Liver (tissue), 8 donors: ENCODE measurements at regions not wholly inside any gene's neighbourhood (a gene's known extent, or its start where the extent isn't known, plus 50 kb on each side); places are given as distances from the start of the nearest gene placed in this dataset.

Experiments
- DNase-seq: peaks from one replicate; pipeline ENCODE4 v3.0.0-alpha.2; 2017; ENCODE audit warnings: low spot score
- H3K27ac ChIP-seq, 2 donors: one replicate each; pipeline ENCODE4 v1.7.0; 2013; ENCODE audit warnings: inconsistent platforms in 2 of 2, low read length in 2 of 2, control low read depth in 1 of 2, low read depth in 1 of 2, mild to moderate bottlenecking in 1 of 2
- H3K27me3 ChIP-seq, 4 donors: one replicate each; pipeline versions ENCODE4 v1.6.1 to v1.7.0; 2013; ENCODE audit warnings: low read length in 3 of 4, inconsistent platforms in 1 of 4, mild to moderate bottlenecking in 1 of 4, moderate library complexity in 1 of 4; ENCODE audit not compliant: control insufficient read depth in 4 of 4, insufficient read depth in 4 of 4
- H3K36me3 ChIP-seq, 4 donors: one replicate each; pipeline versions ENCODE4 v1.6.1 to v1.7.0; 2013; ENCODE audit warnings: low read length in 3 of 4, mild to moderate bottlenecking in 3 of 4, low read depth in 1 of 4, moderate library complexity in 1 of 4; ENCODE audit not compliant: control insufficient read depth in 4 of 4, insufficient read depth in 3 of 4
- H3K4me1 ChIP-seq, 4 donors: one replicate each; pipeline versions ENCODE4 v1.6.1 to v1.7.0; 2013; ENCODE audit warnings: low read length in 3 of 4, mild to moderate bottlenecking in 3 of 4, moderate library complexity in 1 of 4; ENCODE audit not compliant: control insufficient read depth in 4 of 4, insufficient read depth in 4 of 4
- H3K4me3 ChIP-seq, 3 donors: one replicate each; pipeline versions ENCODE4 v1.6.1 to v1.7.0; 2013; ENCODE audit warnings: low read length in 3 of 3, control low read depth in 1 of 3, low read depth in 1 of 3, mild to moderate bottlenecking in 1 of 3
- H3K9ac ChIP-seq, 2 donors: one replicate each; pipeline ENCODE4 v1.7.0; 2013; ENCODE audit warnings: low read length in 2 of 2, mild to moderate bottlenecking in 2 of 2, moderate library complexity in 2 of 2, control low read depth in 1 of 2, low read depth in 1 of 2
- H3K9me3 ChIP-seq, 4 donors: one replicate each; pipeline versions ENCODE4 v1.6.1 to v1.7.0; 2013; ENCODE audit warnings: low read length in 3 of 4; ENCODE audit not compliant: control insufficient read depth in 4 of 4
- EGR1 ChIP-seq, 2 donors: IDR thresholded peaks; 2 replicates each; pipeline ENCODE4 v1.6.1; 2016 to 2018; ENCODE audit warnings: antibody characterized with exemption in 2 of 2, low read depth in 2 of 2
- FOXA1 ChIP-seq: IDR thresholded peaks from 2 replicates; pipeline ENCODE4 v1.6.1; 2016; ENCODE audit warnings: antibody characterized with exemption
- FOXA2 ChIP-seq: IDR thresholded peaks from 2 replicates; pipeline ENCODE4 v1.6.1; 2016; ENCODE audit warnings: antibody characterized with exemption
- GABPA ChIP-seq, 2 donors: IDR thresholded peaks in 1 of 2; conservative IDR thresholded peaks in 1 of 2; 2 replicates each; pipeline ENCODE4 v1.6.1; 2016; ENCODE audit warnings: antibody characterized with exemption in 2 of 2, mild to moderate bottlenecking in 1 of 2, moderate library complexity in 1 of 2
- HNF4A ChIP-seq, 2 donors: conservative IDR thresholded peaks; 2 replicates each; pipeline ENCODE4 v1.6.1; 2016; ENCODE audit warnings: antibody characterized with exemption in 2 of 2, mild to moderate bottlenecking in 2 of 2
- HNF4G ChIP-seq: IDR thresholded peaks from 2 replicates; pipeline ENCODE4 v1.6.1; 2016; ENCODE audit warnings: antibody characterized with exemption
- JUND ChIP-seq, 2 donors: IDR thresholded peaks; 2 replicates each; pipeline ENCODE4 v1.6.1; 2016; ENCODE audit warnings: antibody characterized with exemption in 2 of 2
- NR2F2 ChIP-seq: IDR thresholded peaks from 2 replicates; pipeline ENCODE4 v1.6.1; 2016; ENCODE audit warnings: antibody characterized with exemption
- RAD21 ChIP-seq, 2 donors: IDR thresholded peaks; 2 replicates each; pipeline ENCODE4 v1.6.1; 2016; ENCODE audit warnings: antibody characterized with exemption in 2 of 2, mild to moderate bottlenecking in 2 of 2
- RXRA ChIP-seq, 2 donors: IDR thresholded peaks; 2 replicates each; pipeline ENCODE4 v1.6.1; 2017 to 2018; ENCODE audit warnings: antibody characterized with exemption in 2 of 2, mild to moderate bottlenecking in 1 of 2
- SP1 ChIP-seq: IDR thresholded peaks from 2 replicates; pipeline ENCODE4 v1.6.1; 2018; ENCODE audit warnings: antibody characterized with exemption, mild to moderate bottlenecking
- TAF1 ChIP-seq: conservative IDR thresholded peaks from 2 replicates; pipeline ENCODE4 v1.6.1; 2016; ENCODE audit warnings: antibody characterized with exemption, mild to moderate bottlenecking
- YY1 ChIP-seq: IDR thresholded peaks from 2 replicates; pipeline ENCODE4 v1.6.1; 2016; ENCODE audit warnings: antibody characterized with exemption, mild to moderate bottlenecking
- WGBS: extraction: QIAGEN DNeasy Blood & Tissue Kit; methylation state at CpG from one replicate; pipeline ENCODE4 v1.1.7; 2013; 5-methylcytosine and 5-hydroxymethylcytosine counted together
- TF ChIP-seq, protein P1 (sequence below): IDR thresholded peaks from 2 replicates; pipeline ENCODE4 v1.6.1; 2016; ENCODE audit warnings: antibody characterized with exemption
- TF ChIP-seq, protein P2 (sequence below): IDR thresholded peaks from 2 replicates; pipeline ENCODE4 v1.6.1; 2016; ENCODE audit warnings: antibody characterized with exemption
- TF ChIP-seq, protein P3 (sequence below): IDR thresholded peaks from 2 replicates; pipeline ENCODE4 v1.6.1; 2016; ENCODE audit warnings: antibody characterized with exemption, mild to moderate bottlenecking
- TF ChIP-seq, protein P4 (sequence below): fragments of 150-350 bp; IDR thresholded peaks from 2 replicates; pipeline ENCODE4 v1.5.1; 2017; ENCODE audit warnings: improper control_type of control experiment, low read depth, low read length; ENCODE audit not compliant: missing input control
- TF ChIP-seq, protein P5 (sequence below): IDR thresholded peaks from 2 replicates; pipeline ENCODE4 v1.6.1; 2016; ENCODE audit warnings: antibody characterized with exemption
- donor health status: healthy.
- donor health status: healthy.
- donor health status: healthy.
- donor health status: healthy.
- donor health status: healthy.

DNA sequence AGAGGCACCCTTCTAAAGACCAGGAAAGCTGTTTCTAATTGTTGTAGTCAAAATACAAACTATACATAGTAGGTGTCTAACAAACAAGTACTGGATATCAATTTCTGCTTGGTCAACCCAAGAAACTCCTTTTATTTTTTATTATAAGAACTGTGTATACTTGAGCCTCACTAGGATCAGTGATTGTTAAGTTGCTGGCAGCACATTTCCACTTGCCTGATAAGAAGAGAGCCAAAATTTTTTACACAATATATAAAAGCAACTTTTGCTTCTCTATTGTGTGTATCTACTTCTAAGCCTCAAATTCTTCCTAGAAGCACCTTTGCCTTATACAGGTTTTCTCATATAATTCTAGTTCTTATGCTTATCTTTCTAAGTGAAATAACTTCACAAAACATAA, 703.0 kb upstream of the EPHA5 start:
- TF ChIP-seq YY1, result no peak
- TF ChIP-seq, protein P1, sequence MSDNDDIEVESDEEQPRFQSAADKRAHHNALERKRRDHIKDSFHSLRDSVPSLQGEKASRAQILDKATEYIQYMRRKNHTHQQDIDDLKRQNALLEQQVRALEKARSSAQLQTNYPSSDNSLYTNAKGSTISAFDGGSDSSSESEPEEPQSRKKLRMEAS, result no peak
- no peak for TF ChIP-seq RAD21 (IDR thresholded peaks at IDR 0.05)
- no peak for TF ChIP-seq RXRA (IDR thresholded peaks at IDR 0.05)
- no peak for TF ChIP-seq TAF1
- TF ChIP-seq HNF4A (conservative IDR thresholded peaks at IDR 0.05), result no peak
- no peak for TF ChIP-seq FOXA1
- no peak for TF ChIP-seq HNF4G
- TF ChIP-seq, protein P2, sequence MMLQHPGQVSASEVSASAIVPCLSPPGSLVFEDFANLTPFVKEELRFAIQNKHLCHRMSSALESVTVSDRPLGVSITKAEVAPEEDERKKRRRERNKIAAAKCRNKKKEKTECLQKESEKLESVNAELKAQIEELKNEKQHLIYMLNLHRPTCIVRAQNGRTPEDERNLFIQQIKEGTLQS, result no peak
- Histone ChIP-seq H3K9me3 (no peaks in the 10 kb centered on the region), H3K4me3 (no peak overlapping the region), H3K9ac (no peak overlapping the region), H3K36me3 (no peaks in the 10 kb centered on the region), H3K4me1 (no peaks in the 10 kb centered on the region), H3K27ac (no peak overlapping the region), H3K27me3 (no peaks in the 10 kb centered on the region)
- DNase-seq, result no peak

DNA sequence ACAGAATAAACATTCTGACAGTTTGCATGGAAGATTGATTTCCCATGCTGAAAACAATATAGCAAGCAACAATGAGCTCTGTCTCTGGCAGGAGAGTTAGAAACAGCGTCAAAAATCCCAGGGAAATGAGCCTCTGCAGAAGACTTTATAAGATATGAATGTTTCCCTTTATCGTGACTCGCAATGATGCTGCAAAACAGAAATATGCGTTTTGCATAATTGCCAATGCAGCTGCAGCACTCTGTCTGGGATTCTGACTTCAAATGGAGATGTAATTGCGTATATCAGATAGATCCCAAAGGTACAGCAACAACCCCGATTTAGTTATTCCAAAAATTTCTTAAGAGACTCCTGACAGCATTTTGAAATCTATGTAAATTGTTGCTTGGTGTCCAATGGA, 702.4 kb upstream of the EPHA5 start:
- Histone ChIP-seq H3K9me3 (no peaks in the 10 kb centered on the region), H3K36me3 (no peaks in the 10 kb centered on the region), H3K9ac (no peak overlapping the region), H3K4me3 (no peak overlapping the region), H3K27me3 (no peaks in the 10 kb centered on the region), H3K4me1 (no peaks in the 10 kb centered on the region), H3K27ac (no peak overlapping the region)
- WGBS, result 78% methylated on average over 6 of the region's 6 CpGs
- TF ChIP-seq YY1 (no peak), JUND (IDR thresholded peaks at IDR 0.05) (no peak), HNF4G (no peak), TAF1 (no peak), EGR1 (IDR thresholded peaks at IDR 0.05; ENCODE audit: low read depth in 2 of 2) (no peak), HNF4A (conservative IDR thresholded peaks at IDR 0.05) (no peak), RXRA (IDR thresholded peaks at IDR 0.05) (no peak), SP1 (no peak), NR2F2 (no peak), GABPA (IDR thresholded peaks at IDR 0.05 in 1 of 2, conservative IDR thresholded peaks at IDR 0.05 in 1 of 2) (no peak), RAD21 (IDR thresholded peaks at IDR 0.05) (no peak), FOXA2 (no peak), FOXA1 (no peak)
- TF ChIP-seq, protein P1, result no peak
- TF ChIP-seq, protein P3, sequence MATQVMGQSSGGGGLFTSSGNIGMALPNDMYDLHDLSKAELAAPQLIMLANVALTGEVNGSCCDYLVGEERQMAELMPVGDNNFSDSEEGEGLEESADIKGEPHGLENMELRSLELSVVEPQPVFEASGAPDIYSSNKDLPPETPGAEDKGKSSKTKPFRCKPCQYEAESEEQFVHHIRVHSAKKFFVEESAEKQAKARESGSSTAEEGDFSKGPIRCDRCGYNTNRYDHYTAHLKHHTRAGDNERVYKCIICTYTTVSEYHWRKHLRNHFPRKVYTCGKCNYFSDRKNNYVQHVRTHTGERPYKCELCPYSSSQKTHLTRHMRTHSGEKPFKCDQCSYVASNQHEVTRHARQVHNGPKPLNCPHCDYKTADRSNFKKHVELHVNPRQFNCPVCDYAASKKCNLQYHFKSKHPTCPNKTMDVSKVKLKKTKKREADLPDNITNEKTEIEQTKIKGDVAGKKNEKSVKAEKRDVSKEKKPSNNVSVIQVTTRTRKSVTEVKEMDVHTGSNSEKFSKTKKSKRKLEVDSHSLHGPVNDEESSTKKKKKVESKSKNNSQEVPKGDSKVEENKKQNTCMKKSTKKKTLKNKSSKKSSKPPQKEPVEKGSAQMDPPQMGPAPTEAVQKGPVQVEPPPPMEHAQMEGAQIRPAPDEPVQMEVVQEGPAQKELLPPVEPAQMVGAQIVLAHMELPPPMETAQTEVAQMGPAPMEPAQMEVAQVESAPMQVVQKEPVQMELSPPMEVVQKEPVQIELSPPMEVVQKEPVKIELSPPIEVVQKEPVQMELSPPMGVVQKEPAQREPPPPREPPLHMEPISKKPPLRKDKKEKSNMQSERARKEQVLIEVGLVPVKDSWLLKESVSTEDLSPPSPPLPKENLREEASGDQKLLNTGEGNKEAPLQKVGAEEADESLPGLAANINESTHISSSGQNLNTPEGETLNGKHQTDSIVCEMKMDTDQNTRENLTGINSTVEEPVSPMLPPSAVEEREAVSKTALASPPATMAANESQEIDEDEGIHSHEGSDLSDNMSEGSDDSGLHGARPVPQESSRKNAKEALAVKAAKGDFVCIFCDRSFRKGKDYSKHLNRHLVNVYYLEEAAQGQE, result no peak
- TF ChIP-seq, protein P4, sequence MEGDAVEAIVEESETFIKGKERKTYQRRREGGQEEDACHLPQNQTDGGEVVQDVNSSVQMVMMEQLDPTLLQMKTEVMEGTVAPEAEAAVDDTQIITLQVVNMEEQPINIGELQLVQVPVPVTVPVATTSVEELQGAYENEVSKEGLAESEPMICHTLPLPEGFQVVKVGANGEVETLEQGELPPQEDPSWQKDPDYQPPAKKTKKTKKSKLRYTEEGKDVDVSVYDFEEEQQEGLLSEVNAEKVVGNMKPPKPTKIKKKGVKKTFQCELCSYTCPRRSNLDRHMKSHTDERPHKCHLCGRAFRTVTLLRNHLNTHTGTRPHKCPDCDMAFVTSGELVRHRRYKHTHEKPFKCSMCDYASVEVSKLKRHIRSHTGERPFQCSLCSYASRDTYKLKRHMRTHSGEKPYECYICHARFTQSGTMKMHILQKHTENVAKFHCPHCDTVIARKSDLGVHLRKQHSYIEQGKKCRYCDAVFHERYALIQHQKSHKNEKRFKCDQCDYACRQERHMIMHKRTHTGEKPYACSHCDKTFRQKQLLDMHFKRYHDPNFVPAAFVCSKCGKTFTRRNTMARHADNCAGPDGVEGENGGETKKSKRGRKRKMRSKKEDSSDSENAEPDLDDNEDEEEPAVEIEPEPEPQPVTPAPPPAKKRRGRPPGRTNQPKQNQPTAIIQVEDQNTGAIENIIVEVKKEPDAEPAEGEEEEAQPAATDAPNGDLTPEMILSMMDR, result no peak
- TF ChIP-seq, protein P2, result no peak
- TF ChIP-seq, protein P5, sequence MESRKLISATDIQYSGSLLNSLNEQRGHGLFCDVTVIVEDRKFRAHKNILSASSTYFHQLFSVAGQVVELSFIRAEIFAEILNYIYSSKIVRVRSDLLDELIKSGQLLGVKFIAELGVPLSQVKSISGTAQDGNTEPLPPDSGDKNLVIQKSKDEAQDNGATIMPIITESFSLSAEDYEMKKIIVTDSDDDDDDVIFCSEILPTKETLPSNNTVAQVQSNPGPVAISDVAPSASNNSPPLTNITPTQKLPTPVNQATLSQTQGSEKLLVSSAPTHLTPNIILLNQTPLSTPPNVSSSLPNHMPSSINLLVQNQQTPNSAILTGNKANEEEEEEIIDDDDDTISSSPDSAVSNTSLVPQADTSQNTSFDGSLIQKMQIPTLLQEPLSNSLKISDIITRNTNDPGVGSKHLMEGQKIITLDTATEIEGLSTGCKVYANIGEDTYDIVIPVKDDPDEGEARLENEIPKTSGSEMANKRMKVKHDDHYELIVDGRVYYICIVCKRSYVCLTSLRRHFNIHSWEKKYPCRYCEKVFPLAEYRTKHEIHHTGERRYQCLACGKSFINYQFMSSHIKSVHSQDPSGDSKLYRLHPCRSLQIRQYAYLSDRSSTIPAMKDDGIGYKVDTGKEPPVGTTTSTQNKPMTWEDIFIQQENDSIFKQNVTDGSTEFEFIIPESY, result no peak
- no peak for DNase-seq
